ENCODE measurements at regions not wholly inside any gene's neighbourhood (a gene's known extent, or its start where the extent isn't known, plus 50 kb on each side); places are given as distances from the start of the nearest gene placed in this dataset.

DNA sequence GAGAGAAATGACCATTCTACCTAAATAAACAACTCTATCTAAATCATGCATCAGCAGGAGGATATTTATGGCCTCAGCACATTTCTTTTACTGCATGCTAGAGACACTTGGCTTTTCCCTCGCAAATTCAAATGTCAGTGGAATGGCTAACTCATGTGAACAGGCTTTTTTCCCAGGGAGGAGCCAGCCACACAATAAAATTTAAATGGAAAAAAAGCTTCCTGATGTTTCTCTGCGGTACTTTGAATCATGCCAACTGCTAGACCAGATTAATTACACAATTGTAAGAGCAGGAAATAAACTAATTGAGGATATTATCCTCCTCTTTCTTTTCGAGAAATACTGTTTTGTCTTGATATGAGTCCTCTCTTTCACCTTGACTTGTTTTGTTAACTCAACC, 676.3 kb downstream of the IRS1 start:
- TF ChIP-seq, protein P1, sequence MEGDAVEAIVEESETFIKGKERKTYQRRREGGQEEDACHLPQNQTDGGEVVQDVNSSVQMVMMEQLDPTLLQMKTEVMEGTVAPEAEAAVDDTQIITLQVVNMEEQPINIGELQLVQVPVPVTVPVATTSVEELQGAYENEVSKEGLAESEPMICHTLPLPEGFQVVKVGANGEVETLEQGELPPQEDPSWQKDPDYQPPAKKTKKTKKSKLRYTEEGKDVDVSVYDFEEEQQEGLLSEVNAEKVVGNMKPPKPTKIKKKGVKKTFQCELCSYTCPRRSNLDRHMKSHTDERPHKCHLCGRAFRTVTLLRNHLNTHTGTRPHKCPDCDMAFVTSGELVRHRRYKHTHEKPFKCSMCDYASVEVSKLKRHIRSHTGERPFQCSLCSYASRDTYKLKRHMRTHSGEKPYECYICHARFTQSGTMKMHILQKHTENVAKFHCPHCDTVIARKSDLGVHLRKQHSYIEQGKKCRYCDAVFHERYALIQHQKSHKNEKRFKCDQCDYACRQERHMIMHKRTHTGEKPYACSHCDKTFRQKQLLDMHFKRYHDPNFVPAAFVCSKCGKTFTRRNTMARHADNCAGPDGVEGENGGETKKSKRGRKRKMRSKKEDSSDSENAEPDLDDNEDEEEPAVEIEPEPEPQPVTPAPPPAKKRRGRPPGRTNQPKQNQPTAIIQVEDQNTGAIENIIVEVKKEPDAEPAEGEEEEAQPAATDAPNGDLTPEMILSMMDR (IDR thresholded peaks at IDR 0.05): no peak
- Mint-ChIP-seq H3K27ac (ENCODE audit: unreplicated experiment) (no peak overlapping the region), H3K4me1 (ENCODE audit: unreplicated experiment) (peaks cover 41% of the 10 kb centered on the region), H3K27me3 (ENCODE audit: unreplicated experiment) (no peaks in the 10 kb centered on the region), H3K4me3 (ENCODE audit: unreplicated experiment) (no peak overlapping the region), H3K9me3 (ENCODE audit: unreplicated experiment) (no peaks in the 10 kb centered on the region), H3K36me3 (ENCODE audit: unreplicated experiment) (no peaks in the 10 kb centered on the region)
- DNase-seq (ENCODE audit: extremely low spot score, unreplicated experiment): no peak

DNA sequence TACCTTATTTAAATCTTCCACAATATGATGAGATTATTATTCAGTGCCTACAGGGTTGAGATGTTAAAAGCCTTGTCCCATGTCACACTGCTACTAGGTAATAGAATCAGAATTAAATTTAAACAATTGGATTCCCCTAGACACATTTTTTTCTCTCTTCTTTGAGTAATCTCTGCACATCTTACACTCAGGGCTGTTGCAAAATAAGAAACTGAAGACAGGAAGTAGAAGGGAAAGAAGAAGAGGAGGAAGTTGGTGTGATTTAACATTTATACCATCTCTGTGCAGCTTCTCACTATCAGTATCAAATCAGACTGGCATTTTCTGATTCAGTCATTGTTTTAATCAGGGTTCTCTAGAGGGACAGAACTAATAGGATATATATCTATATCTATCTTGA, 677.6 kb downstream of the IRS1 start:
- no peak for DNase-seq (ENCODE audit: extremely low spot score, unreplicated experiment)
- H3K4me3 Mint-ChIP-seq (ENCODE audit: unreplicated experiment): no peak overlapping the region
- H3K27ac Mint-ChIP-seq (ENCODE audit: unreplicated experiment): no peak overlapping the region
- no peaks in the 10 kb centered on the region for H3K9me3 Mint-ChIP-seq (ENCODE audit: unreplicated experiment)
- H3K27me3 Mint-ChIP-seq (ENCODE audit: unreplicated experiment): no peaks in the 10 kb centered on the region
- TF ChIP-seq, protein P1 (IDR thresholded peaks at IDR 0.05): no peak
- H3K4me1 Mint-ChIP-seq (ENCODE audit: unreplicated experiment): peaks cover 45% of the 10 kb centered on the region
- H3K36me3 Mint-ChIP-seq (ENCODE audit: unreplicated experiment): no peaks in the 10 kb centered on the region

DNA sequence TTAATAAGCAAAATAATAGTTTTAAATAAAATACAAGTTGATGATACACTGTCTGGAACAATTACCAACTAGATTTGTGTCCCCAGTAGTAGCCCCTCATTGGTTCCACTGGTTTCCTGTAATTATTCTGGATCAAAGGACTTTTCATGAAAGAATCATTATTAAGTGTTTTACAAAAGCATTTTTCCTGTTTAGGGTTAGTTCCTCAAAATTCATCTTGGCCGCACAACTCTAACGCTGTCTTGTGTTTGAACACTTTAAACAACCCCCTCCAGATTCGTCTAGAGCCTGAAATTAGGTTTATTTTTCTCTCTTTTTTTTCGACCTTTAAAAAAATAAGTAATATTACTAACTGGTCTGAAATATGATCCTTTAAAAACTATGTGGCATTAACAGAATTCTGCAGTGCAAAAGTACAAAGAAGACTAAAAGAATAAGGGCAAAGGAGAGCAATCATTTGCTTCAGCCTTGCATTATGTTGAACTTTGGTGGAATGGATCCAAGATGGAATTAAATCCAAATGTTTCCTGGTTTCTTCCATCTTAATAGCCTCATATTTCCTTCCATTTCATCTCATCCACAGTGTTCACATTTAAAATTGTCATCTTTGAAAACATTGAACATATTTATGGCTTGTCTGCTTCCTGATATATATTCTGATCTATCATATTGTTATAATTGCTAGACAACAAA, 678.4 kb downstream of the IRS1 start:
- peaks cover 45% of the 10 kb centered on the region for H3K4me1 Mint-ChIP-seq (ENCODE audit: unreplicated experiment)
- no peaks in the 10 kb centered on the region for H3K27me3 Mint-ChIP-seq (ENCODE audit: unreplicated experiment)
- no peak for DNase-seq (ENCODE audit: extremely low spot score, unreplicated experiment)
- TF ChIP-seq, protein P1 (IDR thresholded peaks at IDR 0.05): no peak
- H3K27ac Mint-ChIP-seq (ENCODE audit: unreplicated experiment): no peak overlapping the region
- H3K36me3 Mint-ChIP-seq (ENCODE audit: unreplicated experiment): no peaks in the 10 kb centered on the region
- H3K4me3 Mint-ChIP-seq (ENCODE audit: unreplicated experiment): no peak overlapping the region
- no peaks in the 10 kb centered on the region for H3K9me3 Mint-ChIP-seq (ENCODE audit: unreplicated experiment)

DNA sequence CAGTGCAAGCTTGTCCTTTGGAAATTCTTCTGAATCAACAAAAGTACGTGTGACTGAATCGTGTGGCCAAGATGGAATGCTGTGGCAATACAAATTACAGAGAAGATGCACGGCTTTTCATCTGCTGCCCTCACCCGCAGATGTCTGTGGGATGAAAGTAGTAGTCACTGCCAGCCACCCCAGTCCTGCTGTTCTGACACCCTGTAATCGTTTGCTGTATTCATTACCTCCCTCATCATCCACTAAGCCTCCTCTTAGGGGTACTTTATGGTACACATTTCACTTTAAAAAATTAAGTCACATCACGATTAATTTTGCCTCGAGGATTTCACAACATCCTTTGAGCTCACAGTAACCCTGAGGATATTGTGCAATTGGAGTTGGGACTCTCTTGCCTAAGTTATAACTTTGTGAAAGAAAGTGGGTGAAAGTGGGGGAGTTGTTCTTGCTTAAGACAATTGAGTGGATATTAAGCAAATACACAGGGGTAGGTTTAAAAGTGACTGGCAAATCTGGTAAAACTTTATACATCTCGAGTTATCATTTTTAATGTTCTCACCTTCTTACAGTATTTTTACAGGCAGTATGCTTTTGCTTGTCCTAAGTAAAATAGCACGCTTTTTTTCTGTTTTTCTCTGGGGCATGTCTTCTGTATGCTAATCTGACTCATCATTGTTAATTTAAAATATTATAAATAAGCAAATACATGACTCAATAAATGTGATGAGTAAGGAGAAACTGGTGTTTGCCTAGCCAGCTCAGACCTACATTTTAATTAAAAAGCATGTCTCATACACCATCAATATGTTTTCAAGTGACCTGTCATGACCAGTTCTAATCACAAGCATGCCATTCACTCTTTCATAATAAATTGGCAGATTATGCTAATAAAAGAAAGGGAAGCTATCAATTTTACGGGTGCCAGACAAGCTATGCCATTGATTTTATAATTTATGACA, 680.9 kb downstream of the IRS1 start:
- DNase-seq (ENCODE audit: extremely low spot score, unreplicated experiment): no peak
- no peaks in the 10 kb centered on the region for H3K27me3 Mint-ChIP-seq (ENCODE audit: unreplicated experiment)
- peak overlapping the region; percentile 8 for H3K4me3 Mint-ChIP-seq (ENCODE audit: unreplicated experiment)
- no peaks in the 10 kb centered on the region for H3K36me3 Mint-ChIP-seq (ENCODE audit: unreplicated experiment)
- H3K27ac Mint-ChIP-seq (ENCODE audit: unreplicated experiment): peak overlapping the region; percentile 67
- no peaks in the 10 kb centered on the region for H3K9me3 Mint-ChIP-seq (ENCODE audit: unreplicated experiment)
- H3K4me1 Mint-ChIP-seq (ENCODE audit: unreplicated experiment): peaks cover 36% of the 10 kb centered on the region
- TF ChIP-seq, protein P1 (IDR thresholded peaks at IDR 0.05): no peak

DNA sequence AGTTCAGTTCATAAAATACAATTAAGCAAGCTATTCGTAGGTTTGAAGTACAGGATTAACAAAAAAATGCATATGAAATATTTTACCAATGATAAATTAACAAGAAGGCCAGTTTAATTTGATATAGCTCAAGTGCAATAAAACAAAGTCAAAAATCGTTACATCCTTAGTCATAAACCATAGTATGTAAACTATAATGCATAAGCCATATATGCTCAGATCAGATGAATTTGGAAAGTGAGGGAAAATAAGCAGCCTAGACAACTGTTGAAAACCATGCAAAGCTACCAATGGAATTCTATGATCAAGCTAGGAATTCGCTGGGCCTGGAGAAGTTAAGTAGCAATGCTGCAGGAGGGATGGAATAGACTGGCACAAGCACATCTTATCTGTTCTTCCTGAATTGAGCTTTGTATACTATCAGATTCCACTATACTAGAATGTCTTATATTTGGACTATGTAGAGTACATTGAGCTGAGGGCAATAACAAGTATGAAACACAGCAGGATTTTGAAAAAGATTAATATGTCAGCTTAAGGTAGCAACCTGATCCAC, 682.0 kb downstream of the IRS1 start:
- no peak overlapping the region for H3K4me3 Mint-ChIP-seq (ENCODE audit: unreplicated experiment)
- peaks cover 36% of the 10 kb centered on the region for H3K4me1 Mint-ChIP-seq (ENCODE audit: unreplicated experiment)
- no peaks in the 10 kb centered on the region for H3K9me3 Mint-ChIP-seq (ENCODE audit: unreplicated experiment)
- TF ChIP-seq, protein P1 (IDR thresholded peaks at IDR 0.05): no peak
- no peaks in the 10 kb centered on the region for H3K27me3 Mint-ChIP-seq (ENCODE audit: unreplicated experiment)
- DNase-seq (ENCODE audit: extremely low spot score, unreplicated experiment): no peak
- no peaks in the 10 kb centered on the region for H3K36me3 Mint-ChIP-seq (ENCODE audit: unreplicated experiment)
- H3K27ac Mint-ChIP-seq (ENCODE audit: unreplicated experiment): no peak overlapping the region

Data from osteocyte (in vitro differentiated cells).